ENCODE measurements at regions not wholly inside any gene's neighbourhood (a gene's known extent, or its start where the extent isn't known, plus 50 kb on each side); places are given as distances from the start of the nearest gene placed in this dataset.

GRCh38 chr3:159271799-159272512 is 470.1 kb downstream of the MFSD1 start:
- TF ChIP-seq POLR2A (IDR thresholded peaks at IDR 0.05; ENCODE audit: low read depth, low read length) (no peak), POLR2AphosphoS5 (IDR thresholded peaks at IDR 0.05; ENCODE audit: low read depth, low read length) (no peak)
